Aorta (tissue), 5 donors: ENCODE measurements at regions not wholly inside any gene's neighbourhood (a gene's known extent, or its start where the extent isn't known, plus 50 kb on each side); places are given as distances from the start of the nearest gene placed in this dataset.
"Not testable (repeated sequence)": the region's sequence is repeated elsewhere in the genome, so short reads cannot be mapped to it uniquely, and the experiment has no call there.

Experiments used
- ATAC-seq: fragments of 200-7000 bp; cut with Tn5 transposase; one replicate; pipeline ENCODE4 v1.9.1; 2022; ENCODE audit warnings: moderate library complexity; ENCODE audit not compliant: low FRiP score
- DNase-seq, 2 donors: peaks; one replicate each; pipeline ENCODE4 v3.0.0-alpha.2; 2020
- H3K27ac ChIP-seq, 2 donors: one replicate each; pipeline ENCODE4 v1.5.1; 2013; ENCODE audit warnings: low read length in 2 of 2, mild to moderate bottlenecking in 2 of 2, moderate library complexity in 2 of 2, control low read depth in 1 of 2, inconsistent platforms in 1 of 2, low read depth in 1 of 2
- H3K27me3 ChIP-seq, 2 donors: one replicate each; pipeline ENCODE4 v1.6.1; 2013; ENCODE audit warnings: control low read depth in 1 of 2, low read length in 1 of 2, mild to moderate bottlenecking in 1 of 2, moderate library complexity in 1 of 2; ENCODE audit not compliant: insufficient read depth in 2 of 2, control insufficient read depth in 1 of 2
- H3K36me3 ChIP-seq, 2 donors: one replicate each; pipeline ENCODE4 v1.6.1; 2013; ENCODE audit warnings: control low read depth in 1 of 2, low read length in 1 of 2, mild to moderate bottlenecking in 1 of 2; ENCODE audit not compliant: insufficient read depth in 2 of 2, control insufficient read depth in 1 of 2
- H3K4me1 ChIP-seq, 2 donors: one replicate each; pipeline ENCODE4 v1.6.1; 2013; ENCODE audit warnings: low read length in 2 of 2, control low read depth in 1 of 2, mild to moderate bottlenecking in 1 of 2, moderate library complexity in 1 of 2; ENCODE audit not compliant: insufficient read depth in 2 of 2, control insufficient read depth in 1 of 2
- H3K4me3 ChIP-seq, 2 donors: one replicate each; pipeline ENCODE4 v1.5.1; 2013; ENCODE audit warnings: low read length in 2 of 2, control low read depth in 1 of 2, mild to moderate bottlenecking in 1 of 2
- H3K9me3 ChIP-seq: one replicate; pipeline ENCODE4 v1.6.1; 2013; ENCODE audit warnings: mild to moderate bottlenecking, low read length; ENCODE audit not compliant: control insufficient read depth
- WGBS, 2 donors: extraction: QIAGEN DNeasy Blood & Tissue Kit; methylation state at CpG; one replicate each; pipeline ENCODE4 v1.1.7; 2013; 5-methylcytosine and 5-hydroxymethylcytosine counted together
- intact Hi-C, 2 donors: fragments of 100-400 bp; cut with DNase I; formaldehyde crosslinking; loops; one replicate each; pipeline versions ENCODE4 v1.14.2 to v1.15.0; 2022
- donor health status: healthy with polysubstance abuse.
- donor health status: Bipolar disorder and iron deficiency.
- donor health status: DM: no; HTN: no; CAD: no.
- donor health status: DM: no; HTN: no; CAD: no.
- donor health status: DM: yes; HTN: yes; CAD: no.

GRCh38 chr3:48101301-48101650, 85.1 kb upstream of the MAP4 start:
- H3K27me3 ChIP-seq, H3K36me3 ChIP-seq, ATAC-seq, intact Hi-C loops, H3K4me1 ChIP-seq, H3K4me3 ChIP-seq, H3K9me3 ChIP-seq, H3K27ac ChIP-seq, DNase-seq: not testable (repeated sequence)
- 97 to 99% methylated on average over 2 of the region's 2 CpGs for WGBS, 2 donors

- Histone ChIP-seq H3K9me3 (no peaks in the 10 kb centered on the region), H3K27me3 (no peaks in the 10 kb centered on the region), H3K36me3 (no peaks in the 10 kb centered on the region), H3K4me1 (no peaks in the 10 kb centered on the region), H3K4me3 (no peak overlapping the region), H3K27ac (no peak overlapping the region)
- intact Hi-C loops = no loop called here
- 38 to 39% methylated on average over 2 of the region's 2 CpGs for WGBS, 2 donors
- ATAC-seq (no peak), DNase-seq (no peak)
Observed at GRCh38 chr3:48092270-48092669, 76.1 kb upstream of the MAP4 start.

- intact Hi-C loops = loop anchor here in 1 of 2 donors (2.0 kb wide), 1 partner anchor 60 kb away; no protein-coding TSS in a partner anchor
- Histone ChIP-seq H3K4me3 (no peak overlapping the region), H3K27me3 (no peaks in the 10 kb centered on the region), H3K9me3 (no peaks in the 10 kb centered on the region), H3K27ac (no peak overlapping the region), H3K4me1 (peaks cover 1 to 6% of the 10 kb centered on the region in 2 donors), H3K36me3 (no peaks in the 10 kb centered on the region)
- no peak for DNase-seq
- ATAC-seq = no peak
- WGBS, 2 donors = 85 to 88% methylated on average over 19 of the region's 19 CpGs
Observed at GRCh38 chr3:48090166-48090939, 74.1 kb upstream of the MAP4 start.

- intact Hi-C loops = no loop called here
- H3K9me3 ChIP-seq = no peaks in the 10 kb centered on the region
- peak overlapping the region; percentile 97 to 98 for H3K4me3 ChIP-seq
- H3K27me3 ChIP-seq = no peaks in the 10 kb centered on the region
- H3K4me1 ChIP-seq = peaks cover 3 to 6% of the 10 kb centered on the region in 2 donors
- H3K36me3 ChIP-seq = no peaks in the 10 kb centered on the region
- ATAC-seq (peak; percentile 97), DNase-seq (peak; percentile 98 to 99)
- 0% methylated on average over 65 to 79 of the region's 79 CpGs for WGBS, 2 donors
- H3K27ac ChIP-seq = peak overlapping the region; percentile 96 to 99
Observed at GRCh38 chr3:48088749-48089466, 72.7 kb upstream of the MAP4 start.

GRCh38 chr3:48088056-48088748, 72.0 kb upstream of the MAP4 start:
- no peaks in the 10 kb centered on the region for H3K36me3 ChIP-seq
- intact Hi-C loops = no loop called here
- peak overlapping the region; percentile 96 to 99 for H3K27ac ChIP-seq
- H3K4me1 ChIP-seq = peaks cover 3 to 6% of the 10 kb centered on the region in 2 donors
- peak overlapping the region; percentile 97 to 98 for H3K4me3 ChIP-seq
- no peaks in the 10 kb centered on the region for H3K9me3 ChIP-seq
- H3K27me3 ChIP-seq = no peaks in the 10 kb centered on the region
- ATAC-seq (peak; percentile 26), DNase-seq (no peak)
- WGBS, 2 donors = 0 to 1% methylated on average over 36 to 40 of the region's 40 CpGs

- no peaks in the 10 kb centered on the region for H3K9me3 ChIP-seq
- H3K4me1 ChIP-seq = peaks cover 3 to 6% of the 10 kb centered on the region in 2 donors
- intact Hi-C loops = loop anchor here in 1 of 2 donors (1.0 kb wide), 1 partner anchor 53 kb away; no protein-coding TSS in a partner anchor
- no peak for ATAC-seq
- peak overlapping the region; percentile 7 to 42 for H3K27ac ChIP-seq
- no peak for DNase-seq
- peak overlapping the region in 1 of 2 donors; percentile 1 for H3K4me3 ChIP-seq
- no peaks in the 10 kb centered on the region for H3K36me3 ChIP-seq
- H3K27me3 ChIP-seq = no peaks in the 10 kb centered on the region
Observed at GRCh38 chr3:48086705-48087104, 70.5 kb upstream of the MAP4 start.

GRCh38 chr3:48084929-48085328, 68.7 kb upstream of the MAP4 start:
- Histone ChIP-seq H3K27ac (peak overlapping the region; percentile 28 to 52), H3K36me3 (no peaks in the 10 kb centered on the region), H3K27me3 (no peaks in the 10 kb centered on the region), H3K4me1 (peaks cover 3 to 6% of the 10 kb centered on the region in 2 donors), H3K4me3 (no peak overlapping the region), H3K9me3 (no peaks in the 10 kb centered on the region)
- WGBS, 2 donors = 0 to 8% methylated on average over 1 of the region's 1 CpG
- DNase-seq (no peak), ATAC-seq (no peak)
- intact Hi-C loops = no loop called here

- H3K4me1 ChIP-seq = peaks cover 3 to 9% of the 10 kb centered on the region in 2 donors
- H3K4me3 ChIP-seq = no peak overlapping the region
- whole genome bisulfite sequencing, 2 donors = 49 to 50% methylated on average over 2 of the region's 2 CpGs
- no peaks in the 10 kb centered on the region for H3K9me3 ChIP-seq
- DNase-seq = no peak
- no peaks in the 10 kb centered on the region for H3K27me3 ChIP-seq
- intact Hi-C loops = no loop called here
- no peaks in the 10 kb centered on the region for H3K36me3 ChIP-seq
- no peak for ATAC-seq
- H3K27ac ChIP-seq = peak overlapping the region in 1 of 2 donors; percentile 17
Observed at GRCh38 chr3:48084170-48084569, 68.0 kb upstream of the MAP4 start.
